ENCODE measurements at regions not wholly inside any gene's neighbourhood (a gene's known extent, or its start where the extent isn't known, plus 50 kb on each side); places are given as distances from the start of the nearest gene placed in this dataset.

- Histone ChIP-seq H3K4me1 (ENCODE audit: control insufficient read depth in 4 of 4, insufficient read depth in 4 of 4, low read length in 3 of 4) (no peaks in the 10 kb centered on the region), H3K9ac (ENCODE audit: low read depth in 1 of 2, low read length in 2 of 2) (no peak overlapping the region), H3K9me3 (ENCODE audit: control insufficient read depth in 4 of 4, low read length in 3 of 4) (no peaks in the 10 kb centered on the region), H3K27me3 (ENCODE audit: control insufficient read depth in 4 of 4, insufficient read depth in 4 of 4, low read length in 3 of 4) (no peaks in the 10 kb centered on the region), H3K4me3 (ENCODE audit: low read depth in 1 of 3, low read length in 3 of 3) (no peak overlapping the region), H3K36me3 (ENCODE audit: control insufficient read depth in 4 of 4, insufficient read depth in 3 of 4, low read depth in 1 of 4, low read length in 3 of 4) (no peaks in the 10 kb centered on the region), H3K27ac (ENCODE audit: low read depth in 1 of 2, low read length in 2 of 2) (no peak overlapping the region)
- DNase-seq (ENCODE audit: low spot score) = no peak
- 93% methylated on average over 4 of the region's 4 CpGs for WGBS
- no peak for TF ChIP-seq CTCF (IDR thresholded peaks at IDR 0.05; ENCODE audit: low read depth, low read length, missing input control)
- TF ChIP-seq FOXA2 (IDR thresholded peaks at IDR 0.05) = no peak
- no peak for TF ChIP-seq NR2F2 (IDR thresholded peaks at IDR 0.05)
- no peak for TF ChIP-seq SP1 (IDR thresholded peaks at IDR 0.05)
- no peak for TF ChIP-seq RXRA (IDR thresholded peaks at IDR 0.05)
- no peak for TF ChIP-seq ATF3 (IDR thresholded peaks at IDR 0.05)
- no peak for TF ChIP-seq ZBTB33 (IDR thresholded peaks at IDR 0.05)
- TF ChIP-seq RAD21 (IDR thresholded peaks at IDR 0.05) = no peak
- no peak for TF ChIP-seq HNF4G (IDR thresholded peaks at IDR 0.05)
- TF ChIP-seq REST (IDR thresholded peaks at IDR 0.05) = no peak
- no peak for TF ChIP-seq EGR1 (IDR thresholded peaks at IDR 0.05; ENCODE audit: low read depth in 2 of 2)
- no peak for TF ChIP-seq HNF4A (conservative IDR thresholded peaks at IDR 0.05)
- TF ChIP-seq GABPA (IDR thresholded peaks at IDR 0.05 in 1 of 2, conservative IDR thresholded peaks at IDR 0.05 in 1 of 2) = no peak
- TF ChIP-seq TAF1 (conservative IDR thresholded peaks at IDR 0.05) = no peak
- TF ChIP-seq YY1 (IDR thresholded peaks at IDR 0.05) = no peak
These were observed 56.0 kb upstream of the ZFP64 start for GRCh38 chr20:52247548-52247947.

- TF ChIP-seq ATF3 (IDR thresholded peaks at IDR 0.05) (no peak), RAD21 (IDR thresholded peaks at IDR 0.05) (no peak), HNF4G (IDR thresholded peaks at IDR 0.05) (no peak), SP1 (IDR thresholded peaks at IDR 0.05) (no peak), CTCF (IDR thresholded peaks at IDR 0.05; ENCODE audit: low read depth, low read length, missing input control) (no peak), ZBTB33 (IDR thresholded peaks at IDR 0.05) (no peak), FOXA2 (IDR thresholded peaks at IDR 0.05) (no peak), EGR1 (IDR thresholded peaks at IDR 0.05; ENCODE audit: low read depth in 2 of 2) (no peak)
- H3K9me3 ChIP-seq (ENCODE audit: control insufficient read depth in 4 of 4, low read length in 3 of 4) = no peaks in the 10 kb centered on the region
- H3K36me3 ChIP-seq (ENCODE audit: control insufficient read depth in 4 of 4, insufficient read depth in 3 of 4, low read depth in 1 of 4, low read length in 3 of 4) = no peaks in the 10 kb centered on the region
- no peak overlapping the region for H3K9ac ChIP-seq (ENCODE audit: low read depth in 1 of 2, low read length in 2 of 2)
- no peaks in the 10 kb centered on the region for H3K4me1 ChIP-seq (ENCODE audit: control insufficient read depth in 4 of 4, insufficient read depth in 4 of 4, low read length in 3 of 4)
- no peak overlapping the region for H3K27ac ChIP-seq (ENCODE audit: low read depth in 1 of 2, low read length in 2 of 2)
- DNase-seq (ENCODE audit: low spot score) = no peak
- no peaks in the 10 kb centered on the region for H3K27me3 ChIP-seq (ENCODE audit: control insufficient read depth in 4 of 4, insufficient read depth in 4 of 4, low read length in 3 of 4)
- 94% methylated on average over 2 of the region's 2 CpGs for WGBS
- H3K4me3 ChIP-seq (ENCODE audit: low read depth in 1 of 3, low read length in 3 of 3) = no peak overlapping the region
These were observed 54.8 kb upstream of the ZFP64 start for GRCh38 chr20:52246366-52246765.
